Erythroblast (primary cell): ENCODE measurements at regions not wholly inside any gene's neighbourhood (a gene's known extent, or its start where the extent isn't known, plus 50 kb on each side); places are given as distances from the start of the nearest gene placed in this dataset.

Source experiments
- GATA1 ChIP-seq: IDR thresholded peaks from 2 replicates; pipeline ENCODE4 v1.6.1; 2011; ENCODE audit warnings: low read depth, mild to moderate bottlenecking, control low read depth, low read length, moderate library complexity
- POLR2A ChIP-seq: IDR thresholded peaks from 2 replicates; pipeline ENCODE4 v1.6.1; 2011; ENCODE audit warnings: mild to moderate bottlenecking, low read length

GRCh38 chr2:207475546-207475945 lies 54.2 kb upstream of the CREB1 start:
- no peak for TF ChIP-seq POLR2A
- no peak for TF ChIP-seq GATA1
